CD4-positive, alpha-beta T cell treated with Interleukin-4 for 1 hour (primary cell): ENCODE measurements at regions not wholly inside any gene's neighbourhood (a gene's known extent, or its start where the extent isn't known, plus 50 kb on each side); places are given as distances from the start of the nearest gene placed in this dataset.
A peak's percentile ranks its signal among the peaks of the same experiment; 100 is the strongest.

Source experiments
- DNase-seq, 2 donors: peaks; one replicate each; pipeline ENCODE4 v3.0.0-alpha.2; 2020 to 2022

- DNase-seq, result no peak
Measured at GRCh38 chr3:72313308-72313707, 528.4 kb upstream of the PROK2 start.

- DNase-seq, result no peak
Measured at GRCh38 chr3:72312339-72312738, 527.4 kb upstream of the PROK2 start.

GRCh38 chr3:72311425-72311824 lies 526.5 kb upstream of the PROK2 start:
- DNase-seq, result no peak

- peak; percentile 22 to 75 for DNase-seq
Measured at GRCh38 chr3:72310419-72311380, 525.8 kb upstream of the PROK2 start.

- DNase-seq, result no peak
Measured at GRCh38 chr3:72309661-72310418, 524.9 kb upstream of the PROK2 start.

GRCh38 chr3:72308641-72309040 lies 523.7 kb upstream of the PROK2 start:
- DNase-seq, result no peak

- DNase-seq, result no peak
Measured at GRCh38 chr3:72307438-72308115, 522.6 kb upstream of the PROK2 start.

- DNase-seq, result no peak
Measured at GRCh38 chr3:72306800-72307341, 521.9 kb upstream of the PROK2 start.

GRCh38 chr3:72303926-72304325 lies 519.0 kb upstream of the PROK2 start:
- no peak for DNase-seq

- DNase-seq, result no peak
Measured at GRCh38 chr3:72301779-72302178, 516.8 kb upstream of the PROK2 start.

GRCh38 chr3:72300621-72301020 lies 515.7 kb upstream of the PROK2 start:
- DNase-seq, result no peak

- DNase-seq, result no peak
Measured at GRCh38 chr3:72299823-72300222, 514.9 kb upstream of the PROK2 start.

- no peak for DNase-seq
Measured at GRCh38 chr3:72299321-72299802, 514.4 kb upstream of the PROK2 start.

GRCh38 chr3:72298201-72299152 lies 513.5 kb upstream of the PROK2 start:
- no peak for DNase-seq

- no peak for DNase-seq
Measured at GRCh38 chr3:72297481-72297880, 512.5 kb upstream of the PROK2 start.

GRCh38 chr3:72296477-72297111 lies 511.6 kb upstream of the PROK2 start:
- no peak for DNase-seq

- DNase-seq, result no peak
Measured at GRCh38 chr3:72295962-72296450, 511.1 kb upstream of the PROK2 start.

GRCh38 chr3:72295276-72295961 lies 510.5 kb upstream of the PROK2 start:
- no peak for DNase-seq

GRCh38 chr3:72290859-72291638 lies 506.1 kb upstream of the PROK2 start:
- no peak for DNase-seq

- no peak for DNase-seq
Measured at GRCh38 chr3:72289692-72290071, 504.7 kb upstream of the PROK2 start.
